Brain microvascular endothelial cell (primary cell): ENCODE measurements at regions not wholly inside any gene's neighbourhood (a gene's known extent, or its start where the extent isn't known, plus 50 kb on each side); places are given as distances from the start of the nearest gene placed in this dataset.

Experiments
- DNase-seq: peaks from one replicate; pipeline ENCODE4 v3.0.0-alpha.2; 2020
- H3K27ac ChIP-seq: fragments of 250-450 bp; sonication (Bioruptor Pico); 2 replicates; pipeline ENCODE4 v1.5.1; 2020; ENCODE audit warnings: mild to moderate bottlenecking, moderate library complexity
- H3K27me3 ChIP-seq: fragments of 250-450 bp; sonication (Bioruptor Pico); replicated peaks from 2 replicates; pipeline ENCODE4 v1.5.1; 2020; ENCODE audit warnings: mild to moderate bottlenecking
- H3K36me3 ChIP-seq: fragments of 250-450 bp; sonication (Bioruptor Pico); replicated peaks from 2 replicates; pipeline ENCODE4 v1.5.1; 2020; ENCODE audit warnings: mild to moderate bottlenecking
- H3K4me3 ChIP-seq: 2 replicates; pipeline ENCODE4 v1.5.1; 2011; ENCODE audit warnings: low read depth, mild to moderate bottlenecking, control low read depth, low read length, moderate library complexity
- CTCF ChIP-seq: IDR thresholded peaks from 2 replicates; pipeline ENCODE4 v1.5.1; 2011; ENCODE audit warnings: low read depth, mild to moderate bottlenecking, moderate library complexity, low read length, control low read depth, inconsistent platforms; ENCODE audit errors: missing control alignments
- in situ Hi-C: cut with HindIII; loops from 2 replicates; pipeline ENCODE4 v1.10.0; 2017; ENCODE audit warnings: low sequenced_read_pairs, low pct_ligation_motif_present

GRCh38 chr3:164514576-164514975, 563.7 kb downstream of the SI start:
- TF ChIP-seq CTCF: no peak
- Histone ChIP-seq H3K4me3 (no peak overlapping the region), H3K27ac (no peak overlapping the region), H3K27me3 (no peaks in the 10 kb centered on the region), H3K36me3 (no peaks in the 10 kb centered on the region)
- in situ Hi-C loops: no loop called here
- DNase-seq: no peak

GRCh38 chr3:164507886-164508285, 570.4 kb downstream of the SI start:
- H3K36me3 ChIP-seq: no peaks in the 10 kb centered on the region

GRCh38 chr3:164498917-164499316, 579.4 kb downstream of the SI start:
- Histone ChIP-seq H3K36me3 (no peaks in the 10 kb centered on the region), H3K27ac (no peak overlapping the region), H3K27me3 (no peaks in the 10 kb centered on the region), H3K4me3 (no peak overlapping the region)
- no peak for DNase-seq
- TF ChIP-seq CTCF: no peak
- in situ Hi-C loops: no loop called here

More at GRCh38 chr3:164507886-164508285, 570.4 kb downstream of the SI start:
- no peak for DNase-seq
- Histone ChIP-seq H3K27ac (no peak overlapping the region), H3K27me3 (no peaks in the 10 kb centered on the region), H3K4me3 (no peak overlapping the region)
- no peak for TF ChIP-seq CTCF
- in situ Hi-C loops: no loop called here

GRCh38 chr3:164488893-164489292, 589.4 kb downstream of the SI start:
- Histone ChIP-seq H3K27ac (no peak overlapping the region), H3K36me3 (no peaks in the 10 kb centered on the region), H3K4me3 (no peak overlapping the region), H3K27me3 (no peaks in the 10 kb centered on the region)
- in situ Hi-C loops: no loop called here
- DNase-seq: no peak
- no peak for TF ChIP-seq CTCF

- no peak for DNase-seq
Observed at GRCh38 chr3:164486150-164486549, 592.1 kb downstream of the SI start.

More at GRCh38 chr3:164486150-164486549, 592.1 kb downstream of the SI start:
- H3K36me3 ChIP-seq: no peaks in the 10 kb centered on the region
- no peaks in the 10 kb centered on the region for H3K27me3 ChIP-seq
- in situ Hi-C loops: no loop called here
- no peak overlapping the region for H3K4me3 ChIP-seq
- no peak overlapping the region for H3K27ac ChIP-seq
- TF ChIP-seq CTCF: no peak
